Neuronal stem cell (in vitro differentiated cells): ENCODE measurements at regions not wholly inside any gene's neighbourhood (a gene's known extent, or its start where the extent isn't known, plus 50 kb on each side); places are given as distances from the start of the nearest gene placed in this dataset.
"Not testable (repeated sequence)": the region's sequence is repeated elsewhere in the genome, so short reads cannot be mapped to it uniquely, and the experiment has no call there.

ENCODE experiments used
- DNase-seq: peaks from one replicate; pipeline ENCODE4 v3.0.0-alpha.2; 2013; ENCODE audit warnings: low spot score
- H2AFZ ChIP-seq: one replicate; pipeline ENCODE4 v1.6.1; 2013; ENCODE audit warnings: mild to moderate bottlenecking, low read length, inconsistent platforms
- H2AK5ac ChIP-seq: 2 replicates; pipeline ENCODE4 v1.6.1; 2013; ENCODE audit warnings: low read depth, mild to moderate bottlenecking, inconsistent platforms, low read length, moderate library complexity, mixed read lengths
- H2BK120ac ChIP-seq: 2 replicates; pipeline ENCODE4 v1.6.1; 2013; ENCODE audit warnings: low read depth, mild to moderate bottlenecking, inconsistent platforms, low read length, moderate library complexity, mixed read lengths
- H2BK12ac ChIP-seq: one replicate; pipeline ENCODE4 v1.6.1; 2013; ENCODE audit warnings: low read length, inconsistent platforms
- H2BK15ac ChIP-seq: 2 replicates; pipeline ENCODE4 v1.6.1; 2013; ENCODE audit warnings: mild to moderate bottlenecking, low read length, inconsistent platforms, mixed read lengths
- H2BK5ac ChIP-seq: one replicate; pipeline ENCODE4 v1.6.1; 2013; ENCODE audit warnings: inconsistent platforms, mild to moderate bottlenecking, low read length, moderate library complexity
- H3K14ac ChIP-seq: one replicate; pipeline ENCODE4 v1.6.1; 2013; ENCODE audit warnings: low read length, inconsistent platforms
- H3K18ac ChIP-seq: 2 replicates; pipeline ENCODE4 v1.6.1; 2013; ENCODE audit warnings: low read length, inconsistent platforms
- H3K23ac ChIP-seq: 2 replicates; pipeline ENCODE4 v1.6.1; 2013; ENCODE audit warnings: low read depth, mild to moderate bottlenecking, mixed read lengths, low read length, inconsistent platforms; ENCODE audit not compliant: poor library complexity
- H3K27ac ChIP-seq: replicated peaks from 3 replicates; pipeline ENCODE4 v1.5.1; 2013; ENCODE audit warnings: low read length, inconsistent platforms
- H3K27me3 ChIP-seq, 3 experiments: 2 replicates each; pipeline ENCODE4 v1.6.1; 2013; ENCODE audit warnings: low read length in 3 of 3, mild to moderate bottlenecking in 2 of 3, inconsistent platforms in 1 of 3, low read depth in 1 of 3, mixed read lengths in 1 of 3, moderate library complexity in 1 of 3; ENCODE audit not compliant: control insufficient read depth in 3 of 3, insufficient read depth in 3 of 3
- H3K36me3 ChIP-seq, 2 donors: replicated peaks in 1 of 2; 2 replicates each; pipeline ENCODE4 v1.6.1; 2013; ENCODE audit warnings: low read length in 2 of 2; ENCODE audit not compliant: control insufficient read depth in 2 of 2, insufficient read depth in 2 of 2
- H3K4ac ChIP-seq: 2 replicates; pipeline ENCODE4 v1.6.1; 2013; ENCODE audit warnings: inconsistent platforms, mild to moderate bottlenecking, low read length, moderate library complexity
- H3K4me1 ChIP-seq, 2 donors: 1 replicate in 1 of 2; 2 replicates in 1 of 2; pipeline ENCODE4 v1.6.1; 2013; ENCODE audit warnings: low read length in 2 of 2, low read depth in 1 of 2; ENCODE audit not compliant: control insufficient read depth in 2 of 2, insufficient read depth in 1 of 2
- H3K4me2 ChIP-seq: one replicate; pipeline ENCODE4 v1.6.1; 2013; ENCODE audit warnings: mild to moderate bottlenecking, low read length, inconsistent platforms; ENCODE audit not compliant: insufficient read depth, poor library complexity, severe bottlenecking
- H3K4me3 ChIP-seq, 2 donors: 2 replicates each; pipeline ENCODE4 v1.5.1; 2013; ENCODE audit warnings: low read length in 2 of 2, mild to moderate bottlenecking in 2 of 2, inconsistent platforms in 1 of 2, moderate library complexity in 1 of 2
- H3K79me1 ChIP-seq: one replicate; pipeline ENCODE4 v1.6.1; 2013; ENCODE audit warnings: low read depth, mild to moderate bottlenecking, inconsistent platforms, low read length, moderate library complexity
- H3K9ac ChIP-seq: one replicate; pipeline ENCODE4 v1.6.1; 2013; ENCODE audit warnings: mild to moderate bottlenecking, low read depth, low read length, inconsistent platforms; ENCODE audit not compliant: poor library complexity
- H3K9me3 ChIP-seq, 2 donors: replicated peaks in 1 of 2; 2 replicates each; pipeline versions ENCODE3 to v1.6.1; 2013; ENCODE audit warnings: low read length in 2 of 2, mild to moderate bottlenecking in 2 of 2, inconsistent platforms in 1 of 2, low read depth in 1 of 2, mixed read lengths in 1 of 2, moderate library complexity in 1 of 2; ENCODE audit not compliant: control insufficient read depth in 2 of 2, insufficient read depth in 1 of 2
- H4K8ac ChIP-seq: one replicate; pipeline ENCODE4 v1.6.1; 2013; ENCODE audit warnings: low read depth, mild to moderate bottlenecking, inconsistent platforms, low read length, moderate library complexity
- H4K91ac ChIP-seq: one replicate; pipeline ENCODE4 v1.6.1; 2013; ENCODE audit warnings: low read length, low read depth, mild to moderate bottlenecking, inconsistent platforms; ENCODE audit not compliant: poor library complexity
- WGBS, 2 donors: extraction: QIAGEN DNeasy Blood & Tissue Kit; methylation state at CpG; one replicate each; pipeline ENCODE4 v1.1.7; 2013; ENCODE audit warnings: missing lambda C conversion rate in 2 of 2, mixed read lengths in 1 of 2; ENCODE audit not compliant: insufficient read length in 2 of 2, insufficient replicate concordance in 1 of 2; ENCODE audit errors: extremely low coverage in 2 of 2; 5-methylcytosine and 5-hydroxymethylcytosine counted together

DNA sequence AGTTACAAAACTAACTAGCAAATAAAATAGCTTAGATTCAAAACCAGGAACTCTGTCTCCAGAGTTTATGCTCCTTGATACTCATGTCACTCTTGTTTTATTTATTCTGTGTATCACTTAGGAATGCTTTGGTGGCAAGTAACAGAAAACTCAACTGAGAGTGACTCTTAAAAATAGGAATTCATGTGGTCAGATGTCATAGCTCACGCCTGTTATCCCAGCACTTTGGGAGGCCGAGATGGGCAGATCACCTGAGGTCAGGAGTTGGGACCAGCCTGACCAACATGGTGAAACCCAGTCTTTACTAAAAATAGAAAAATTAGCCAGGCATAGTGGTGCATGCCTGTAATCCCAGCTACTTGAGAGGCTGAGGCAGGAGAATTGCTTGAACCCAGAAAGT is 252.1 kb downstream of the ENC1 start:
- not testable (repeated sequence) for H2BK120ac ChIP-seq, DNase-seq, H3K4me2 ChIP-seq, H2AK5ac ChIP-seq, H4K91ac ChIP-seq, H3K27me3 ChIP-seq, H3K18ac ChIP-seq, H3K36me3 ChIP-seq, H3K4me3 ChIP-seq, H3K14ac ChIP-seq, H3K4ac ChIP-seq, H2AFZ ChIP-seq, H3K9me3 ChIP-seq, H3K9ac ChIP-seq, H3K79me1 ChIP-seq, H3K23ac ChIP-seq, H2BK5ac ChIP-seq, H2BK12ac ChIP-seq, H3K27ac ChIP-seq, H2BK15ac ChIP-seq, H3K4me1 ChIP-seq, H4K8ac ChIP-seq
- no CpG with 5 or more reads among the region's 2 CpGs for WGBS, 2 donors

DNA sequence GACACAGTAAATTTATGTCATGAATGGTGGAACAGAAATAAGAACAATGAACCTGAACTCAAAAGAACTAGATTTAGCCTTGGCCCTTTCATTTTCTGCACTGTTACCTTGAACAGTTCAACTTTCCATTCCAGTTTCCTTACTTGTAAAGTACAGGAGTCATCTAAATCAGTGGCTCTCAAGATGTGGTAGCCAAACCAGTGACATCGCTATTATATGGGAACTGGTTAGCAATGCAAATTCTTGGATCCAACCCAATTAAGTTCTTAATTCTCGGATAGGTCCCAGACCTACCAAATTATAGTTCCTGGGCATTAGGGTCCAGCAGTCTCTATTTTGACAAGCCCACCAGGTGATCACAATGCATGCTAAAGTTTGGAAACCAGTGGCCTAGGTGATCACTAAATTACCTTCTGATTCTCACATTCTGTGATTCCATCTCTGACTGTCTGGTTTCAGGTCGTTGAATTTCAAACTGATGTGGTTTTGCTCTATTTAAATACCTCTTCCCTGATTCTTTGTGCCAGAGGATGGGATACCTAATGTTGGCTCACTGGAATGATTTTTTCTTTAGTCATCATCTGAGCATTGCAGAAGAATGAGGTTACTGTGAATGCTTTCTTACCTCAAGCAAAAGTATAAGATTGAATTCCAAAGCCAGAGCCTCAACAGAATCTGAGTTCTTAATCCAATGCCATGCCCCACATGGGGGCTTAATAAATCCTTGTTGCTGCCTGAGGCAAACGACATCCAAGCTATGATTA is 253.8 kb downstream of the ENC1 start:
- H2BK12ac ChIP-seq: no peak overlapping the region
- H3K23ac ChIP-seq: no peak overlapping the region
- H2AK5ac ChIP-seq: no peak overlapping the region
- H3K27me3 ChIP-seq: no peaks in the 10 kb centered on the region
- H2AFZ ChIP-seq: no peak overlapping the region
- no peak overlapping the region for H3K14ac ChIP-seq
- H3K9ac ChIP-seq: no peak overlapping the region
- no peak overlapping the region for H4K8ac ChIP-seq
- no peak overlapping the region for H3K18ac ChIP-seq
- peaks cover 0 to 7% of the 10 kb centered on the region in 2 donors for H3K9me3 ChIP-seq
- no peak overlapping the region for H2BK5ac ChIP-seq
- H3K4me3 ChIP-seq: no peak overlapping the region
- H4K91ac ChIP-seq: no peak overlapping the region
- DNase-seq: no peak
- no peak overlapping the region for H2BK15ac ChIP-seq
- H3K4ac ChIP-seq: no peak overlapping the region
- H2BK120ac ChIP-seq: no peak overlapping the region
- H3K4me2 ChIP-seq: no peak overlapping the region
- no peaks in the 10 kb centered on the region for H3K36me3 ChIP-seq
- H3K4me1 ChIP-seq: peaks cover 2 to 3% of the 10 kb centered on the region in 2 donors
- no peak overlapping the region for H3K27ac ChIP-seq
- no CpG with 5 or more reads among the region's 4 CpGs for WGBS, 2 donors
- no peaks in the 10 kb centered on the region for H3K79me1 ChIP-seq

DNA sequence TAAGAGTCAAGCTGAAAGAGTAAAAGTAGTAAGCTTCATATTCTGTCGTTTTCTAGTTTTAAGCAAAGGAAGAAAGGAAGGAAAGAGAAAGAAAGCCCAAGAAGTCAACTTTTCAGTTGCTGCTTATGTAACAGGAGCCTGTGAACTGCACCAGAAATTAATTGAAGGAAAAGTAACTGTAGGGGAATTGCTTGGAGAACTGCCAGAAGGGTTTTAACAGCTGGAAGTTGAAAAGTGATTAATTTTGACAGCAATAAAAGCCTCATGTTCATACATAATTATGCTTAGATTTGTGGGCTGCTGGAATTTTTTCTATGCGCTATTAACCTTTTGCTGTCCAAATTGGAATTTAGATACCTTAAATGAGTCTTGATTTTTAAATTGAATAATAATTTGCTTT is 255.7 kb downstream of the ENC1 start:
- H3K9me3 ChIP-seq: peaks cover 0 to 6% of the 10 kb centered on the region in 2 donors
- H4K8ac ChIP-seq: no peak overlapping the region
- H2BK120ac ChIP-seq: no peak overlapping the region
- H2BK15ac ChIP-seq: no peak overlapping the region
- H2BK5ac ChIP-seq: no peak overlapping the region
- H2AK5ac ChIP-seq: no peak overlapping the region
- H3K4ac ChIP-seq: no peak overlapping the region
- no peaks in the 10 kb centered on the region for H3K36me3 ChIP-seq
- H3K4me2 ChIP-seq: no peak overlapping the region
- H2BK12ac ChIP-seq: no peak overlapping the region
- no peak for DNase-seq
- no CpG with 5 or more reads among the region's 2 CpGs for WGBS, 2 donors
- H3K4me3 ChIP-seq: no peak overlapping the region
- no peak overlapping the region for H3K23ac ChIP-seq
- no peak overlapping the region for H3K14ac ChIP-seq
- H3K27me3 ChIP-seq: no peaks in the 10 kb centered on the region
- H3K27ac ChIP-seq: no peak overlapping the region
- peaks cover 0 to under 1% of the 10 kb centered on the region in 2 donors for H3K4me1 ChIP-seq
- H2AFZ ChIP-seq: no peak overlapping the region
- H3K18ac ChIP-seq: no peak overlapping the region
- no peaks in the 10 kb centered on the region for H3K79me1 ChIP-seq
- H4K91ac ChIP-seq: no peak overlapping the region
- no peak overlapping the region for H3K9ac ChIP-seq

DNA sequence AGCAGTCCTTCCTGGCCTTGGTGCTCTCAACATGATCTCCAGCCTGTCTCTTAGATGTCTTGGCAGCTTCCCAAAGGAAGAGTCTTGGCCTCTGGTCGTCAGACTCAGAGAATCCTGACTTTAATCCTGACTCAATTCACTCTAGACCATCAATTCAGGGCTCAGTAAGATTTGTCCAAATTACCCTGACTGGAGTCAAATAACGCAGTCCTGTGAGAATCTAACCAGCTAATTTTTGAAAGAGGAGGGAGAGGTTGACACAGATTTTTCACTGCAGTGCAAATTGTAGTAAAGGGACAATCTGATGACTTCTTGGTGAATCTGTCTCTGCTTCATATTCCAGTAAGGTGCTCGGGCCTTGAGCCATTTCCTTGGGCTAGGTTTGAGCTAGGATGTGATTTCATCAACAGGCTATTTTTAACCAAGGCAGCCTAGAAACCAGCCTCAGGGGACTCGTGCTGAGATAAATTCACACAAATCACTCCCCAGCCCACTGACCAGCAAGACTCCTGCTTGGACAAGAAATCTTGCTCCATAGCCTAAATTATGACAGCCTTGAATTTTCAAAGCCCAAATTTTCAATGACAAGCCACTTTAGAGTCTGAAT is 257.4 kb downstream of the ENC1 start:
- Histone ChIP-seq H3K36me3 (no peaks in the 10 kb centered on the region), H2BK5ac (no peak overlapping the region), H3K79me1 (no peaks in the 10 kb centered on the region), H4K8ac (no peak overlapping the region), H3K4ac (no peak overlapping the region), H2BK15ac (no peak overlapping the region), H2AFZ (no peak overlapping the region), H3K9me3 (peaks cover 0 to 4% of the 10 kb centered on the region in 2 donors), H2AK5ac (no peak overlapping the region), H3K4me3 (no peak overlapping the region), H3K27me3 (no peaks in the 10 kb centered on the region), H4K91ac (no peak overlapping the region), H3K27ac (no peak overlapping the region), H3K14ac (no peak overlapping the region), H3K4me2 (no peak overlapping the region), H3K18ac (no peak overlapping the region), H3K23ac (no peak overlapping the region), H3K4me1 (no peaks in the 10 kb centered on the region), H3K9ac (no peak overlapping the region), H2BK12ac (no peak overlapping the region), H2BK120ac (no peak overlapping the region)
- WGBS, 2 donors: no CpG with 5 or more reads among the region's 4 CpGs
- DNase-seq: no peak
